Loucy (cell line): ENCODE measurements at regions not wholly inside any gene's neighbourhood (a gene's known extent, or its start where the extent isn't known, plus 50 kb on each side); places are given as distances from the start of the nearest gene placed in this dataset.

Experiments
- H2AFZ ChIP-seq: fragments of 200-600 bp; sonication (generic); 2 replicates; pipeline ENCODE4 v1.6.0; 2016; ENCODE audit warnings: antibody characterized with exemption, mild to moderate bottlenecking, low read length, moderate library complexity
- H3F3A ChIP-seq: fragments of 200-600 bp; 2 replicates; pipeline ENCODE4 v1.6.0; 2016; ENCODE audit warnings: antibody characterized with exemption, low read depth, mild to moderate bottlenecking
- H3K27me3 ChIP-seq: fragments of 200-600 bp; sonication (generic); 2 replicates; pipeline ENCODE4 v1.6.1; 2014; ENCODE audit warnings: low read length, mild to moderate bottlenecking; ENCODE audit not compliant: insufficient read depth, poor library complexity, severe bottlenecking
- H3K36me3 ChIP-seq: fragments of 200-600 bp; sonication (generic); 2 replicates; pipeline ENCODE4 v1.6.1; 2016; ENCODE audit warnings: low read length; ENCODE audit not compliant: insufficient read depth
- H3K4me1 ChIP-seq: fragments of 200-600 bp; sonication (generic); 2 replicates; pipeline ENCODE4 v1.5.1; 2014; ENCODE audit warnings: low read length, mild to moderate bottlenecking; ENCODE audit not compliant: insufficient read depth, poor library complexity, severe bottlenecking
- H3K4me2 ChIP-seq: fragments of 200-600 bp; sonication (generic); 2 replicates; pipeline ENCODE4 v1.6.0; 2014; ENCODE audit warnings: antibody characterized with exemption, low read length, low read depth, mild to moderate bottlenecking; ENCODE audit not compliant: poor library complexity, severe bottlenecking
- H3K4me3 ChIP-seq: fragments of 200-600 bp; sonication (generic); 2 replicates; pipeline ENCODE4 v1.5.1; 2014; ENCODE audit warnings: low read length, mild to moderate bottlenecking, mixed read lengths; ENCODE audit not compliant: poor library complexity, severe bottlenecking
- H3K79me2 ChIP-seq: fragments of 200-600 bp; sonication (generic); 2 replicates; pipeline ENCODE4 v1.6.1; 2014; ENCODE audit warnings: low read length; ENCODE audit not compliant: insufficient read depth
- H3K9ac ChIP-seq: fragments of 200-600 bp; sonication (generic); 2 replicates; pipeline ENCODE4 v1.6.0; 2014; ENCODE audit warnings: mild to moderate bottlenecking, low read depth, low read length, moderate library complexity; ENCODE audit not compliant: poor library complexity, severe bottlenecking
- H3K9me2 ChIP-seq: fragments of 200-600 bp; sonication (generic); replicated peaks from 2 replicates; pipeline ENCODE4 v1.6.1; 2016; ENCODE audit warnings: low read depth, low read length, mixed read lengths
- H3K9me3 ChIP-seq: fragments of 200-600 bp; sonication (generic); 2 replicates; pipeline ENCODE4 v1.6.1; 2014; ENCODE audit warnings: mild to moderate bottlenecking, antibody characterized with exemption, low read length, low read depth; ENCODE audit not compliant: insufficient read depth
- H4K20me1 ChIP-seq: fragments of 200-600 bp; sonication (generic); 2 replicates; pipeline ENCODE4 v1.6.0; 2014; ENCODE audit warnings: antibody characterized with exemption, low read length, mild to moderate bottlenecking; ENCODE audit not compliant: insufficient read depth, poor library complexity, severe bottlenecking
- CTCF ChIP-seq: fragments of 200-600 bp; sonication (generic); conservative IDR thresholded peaks from 2 replicates; pipeline ENCODE4 v1.5.1; 2014; ENCODE audit warnings: mild to moderate bottlenecking, antibody characterized with exemption, low read length
- EZH2phosphoT487 ChIP-seq: fragments of 200-600 bp; IDR thresholded peaks from 2 replicates; pipeline ENCODE4 v1.6.1; 2018; ENCODE audit warnings: antibody characterized with exemption, mild to moderate bottlenecking, moderate library complexity, borderline replicate concordance

GRCh38 chr22:27679693-27680488 lies 121.7 kb downstream of the MN1 start:
- Histone ChIP-seq H3K27me3 (no peaks in the 10 kb centered on the region), H3K4me1 (peaks cover 15% of the 10 kb centered on the region), H3K4me2 (no peak overlapping the region), H3F3A (no peaks in the 10 kb centered on the region), H3K9me3 (no peaks in the 10 kb centered on the region), H2AFZ (no peak overlapping the region), H3K9me2 (no peaks in the 10 kb centered on the region), H3K9ac (no peak overlapping the region), H4K20me1 (no peaks in the 10 kb centered on the region), H3K4me3 (no peak overlapping the region), H3K36me3 (no peaks in the 10 kb centered on the region), H3K79me2 (no peaks in the 10 kb centered on the region)
- TF ChIP-seq CTCF (no peak), EZH2phosphoT487 (no peak)

GRCh38 chr22:27680636-27681035 lies 120.9 kb downstream of the MN1 start:
- H3K9me2 ChIP-seq = no peaks in the 10 kb centered on the region

GRCh38 chr22:27681037-27681436 lies 120.5 kb downstream of the MN1 start:
- peaks cover 15% of the 10 kb centered on the region for H3K4me1 ChIP-seq
- H3F3A ChIP-seq = no peaks in the 10 kb centered on the region
- no peak overlapping the region for H3K4me3 ChIP-seq
- H3K36me3 ChIP-seq = no peaks in the 10 kb centered on the region
- no peaks in the 10 kb centered on the region for H3K9me2 ChIP-seq
- TF ChIP-seq CTCF (no peak), EZH2phosphoT487 (no peak)
- H3K9ac ChIP-seq = no peak overlapping the region
- H2AFZ ChIP-seq = no peak overlapping the region
- no peaks in the 10 kb centered on the region for H4K20me1 ChIP-seq
- no peak overlapping the region for H3K4me2 ChIP-seq
- no peaks in the 10 kb centered on the region for H3K27me3 ChIP-seq
- no peaks in the 10 kb centered on the region for H3K79me2 ChIP-seq
- no peaks in the 10 kb centered on the region for H3K9me3 ChIP-seq

More at GRCh38 chr22:27680636-27681035, 120.9 kb downstream of the MN1 start:
- H3K9ac ChIP-seq = no peak overlapping the region
- no peaks in the 10 kb centered on the region for H3F3A ChIP-seq
- H3K4me1 ChIP-seq = peaks cover 15% of the 10 kb centered on the region
- no peak overlapping the region for H2AFZ ChIP-seq
- H3K27me3 ChIP-seq = no peaks in the 10 kb centered on the region
- TF ChIP-seq CTCF (no peak), EZH2phosphoT487 (no peak)
- no peaks in the 10 kb centered on the region for H3K9me3 ChIP-seq
- no peak overlapping the region for H3K4me3 ChIP-seq
- H4K20me1 ChIP-seq = no peaks in the 10 kb centered on the region
- no peaks in the 10 kb centered on the region for H3K36me3 ChIP-seq
- no peak overlapping the region for H3K4me2 ChIP-seq
- no peaks in the 10 kb centered on the region for H3K79me2 ChIP-seq
